HG03139 (cell line): ENCODE measurements at regions not wholly inside any gene's neighbourhood (a gene's known extent, or its start where the extent isn't known, plus 50 kb on each side); places are given as distances from the start of the nearest gene placed in this dataset.

Experiments
- ATAC-seq: cut with Tn5 transposase; IDR thresholded peaks from one replicate; pipeline ENCODE4 v1.9.1; 2021; ENCODE audit not compliant: unreplicated experiment

DNA sequence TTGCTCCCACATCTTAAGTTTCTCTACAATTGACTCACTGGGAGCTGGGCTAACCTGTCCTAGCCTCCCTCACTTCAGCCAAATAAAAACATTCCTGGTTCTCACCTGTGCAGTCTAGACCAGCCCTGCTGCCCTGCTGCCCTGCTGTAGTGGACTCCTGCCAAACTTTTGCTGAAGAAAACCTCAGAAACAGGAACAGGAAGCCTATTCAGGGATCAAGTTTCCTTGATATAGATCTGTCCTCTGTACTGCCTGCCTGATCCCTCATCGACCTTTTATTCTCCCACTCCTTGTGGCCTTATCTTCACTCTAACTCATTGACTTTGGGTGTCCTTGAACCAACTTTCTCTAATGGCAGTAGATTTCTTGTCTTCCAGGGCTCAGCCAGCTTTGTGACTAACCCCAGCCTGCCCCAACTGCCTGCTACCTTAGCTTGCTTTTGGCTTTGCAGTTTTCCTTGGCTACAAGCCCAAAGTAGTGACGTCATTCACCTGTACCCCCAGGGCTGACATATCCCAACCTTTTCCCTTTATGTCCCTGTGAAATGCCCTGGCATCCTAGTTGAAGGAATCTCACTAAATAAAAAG is 234.8 kb downstream of the DUSP6 start:
- no peak for ATAC-seq

DNA sequence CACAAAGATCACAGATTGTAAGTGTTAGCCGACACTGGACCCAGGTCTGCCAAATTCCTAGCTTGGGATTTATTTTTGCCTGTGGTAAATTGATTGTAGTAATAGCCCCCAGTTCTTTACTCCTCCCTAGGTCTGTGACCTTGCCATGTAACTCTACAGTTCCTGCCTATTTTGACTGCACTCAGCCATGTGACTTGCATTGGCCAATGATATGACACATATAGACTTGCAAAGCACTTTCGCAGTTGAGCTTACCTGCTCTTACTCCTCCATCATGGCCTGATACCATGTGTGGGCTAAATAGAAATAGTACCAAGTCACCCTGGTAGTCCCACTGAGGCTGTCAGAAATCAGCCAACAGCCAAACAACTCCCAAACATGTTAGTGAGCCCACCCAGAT is 240.3 kb downstream of the DUSP6 start:
- ATAC-seq: no peak

DNA sequence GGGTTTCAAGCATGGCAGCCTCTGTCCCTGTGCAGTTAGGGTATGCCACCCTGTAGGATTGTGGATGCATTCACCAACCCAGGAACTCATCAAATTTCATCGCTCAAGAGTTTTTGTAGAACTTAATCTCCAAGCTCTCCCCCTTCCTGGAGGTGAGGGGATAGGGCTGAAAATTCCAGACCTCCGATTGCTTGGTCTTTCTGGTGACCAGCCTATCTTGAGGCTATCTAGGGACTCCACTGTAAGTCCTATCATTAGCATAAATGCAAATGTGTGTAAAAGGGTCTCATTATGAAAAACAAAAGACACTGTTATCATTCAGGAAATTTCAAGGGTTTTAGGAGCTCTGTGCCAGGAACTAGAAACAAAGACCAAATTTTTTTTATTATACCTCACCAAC is 244.0 kb downstream of the DUSP6 start:
- ATAC-seq: no peak

DNA sequence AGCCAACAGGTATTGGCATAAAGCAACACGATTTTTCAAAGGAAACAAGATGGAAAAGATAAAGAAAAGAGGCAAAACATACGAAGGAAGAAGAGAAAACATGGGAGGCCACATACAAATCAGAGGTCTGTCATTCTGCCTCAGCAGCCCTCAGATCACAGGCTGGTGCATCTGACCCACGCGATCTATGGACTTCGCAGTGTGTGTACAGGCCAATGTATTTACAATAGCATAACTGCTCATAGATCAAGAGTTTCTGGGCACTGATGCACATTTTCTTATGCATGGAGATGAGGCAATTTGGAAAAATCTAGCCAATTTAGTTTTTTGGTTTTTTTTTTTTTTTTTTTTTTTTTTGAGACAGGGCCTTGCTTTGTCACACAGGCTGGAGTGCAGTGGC is 245.4 kb downstream of the DUSP6 start:
- ATAC-seq: no peak

DNA sequence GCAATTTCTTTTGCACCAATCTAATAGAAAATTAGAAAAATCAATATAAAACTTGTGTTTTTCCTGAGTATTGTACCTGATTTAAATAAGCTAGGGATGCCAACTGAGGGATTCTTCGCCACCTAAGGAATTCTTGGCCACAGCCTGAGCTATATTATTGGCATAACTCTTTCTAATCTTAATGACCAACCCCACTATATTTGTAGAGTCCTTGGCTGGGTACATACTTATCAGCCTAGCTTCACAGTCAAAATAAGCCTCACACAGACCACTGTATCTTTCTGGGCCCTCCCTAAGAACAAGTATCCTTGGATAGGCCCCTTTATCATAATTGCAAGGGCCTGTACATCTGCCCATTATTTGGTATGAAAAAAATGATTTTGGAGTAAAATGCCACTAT is 247.1 kb downstream of the DUSP6 start:
- no peak for ATAC-seq

DNA sequence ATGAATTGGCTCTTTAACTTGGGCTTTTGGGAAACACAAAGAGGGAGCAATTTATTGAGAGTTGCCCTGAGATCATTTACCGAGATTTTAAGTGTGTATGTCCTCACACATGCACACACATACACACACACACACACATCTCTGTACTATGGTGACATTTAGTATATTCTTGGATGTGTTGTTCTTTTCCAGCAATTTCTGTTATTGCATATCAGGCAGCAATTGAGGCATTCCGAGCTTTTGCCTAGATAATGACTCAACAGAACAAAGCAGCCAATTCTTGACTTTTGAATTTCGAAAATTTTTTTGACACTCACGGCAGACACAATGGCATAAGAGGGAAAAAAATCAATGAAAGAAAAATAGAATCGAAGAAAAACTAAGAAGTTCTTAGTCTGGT is 248.5 kb downstream of the DUSP6 start:
- no peak for ATAC-seq

DNA sequence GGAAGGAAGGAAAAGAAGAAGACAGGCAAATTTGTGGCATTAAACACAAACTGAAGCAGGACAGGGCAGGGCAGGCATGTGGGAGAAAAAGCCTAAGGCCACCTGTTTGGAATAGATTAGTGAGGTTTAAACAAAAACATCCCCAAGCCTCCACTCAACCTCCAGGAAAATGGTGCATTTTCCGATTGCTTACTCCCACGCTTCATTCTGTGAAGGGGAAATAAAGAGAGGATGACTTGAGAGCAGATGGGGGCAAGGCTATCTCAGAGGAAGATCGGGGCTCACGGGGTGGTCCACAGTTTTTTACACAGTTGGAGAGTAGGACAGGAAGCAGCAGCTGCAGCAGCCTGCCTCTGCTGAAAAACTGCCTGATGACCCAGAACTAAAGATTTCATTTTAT is 250.9 kb downstream of the DUSP6 start:
- no peak for ATAC-seq

DNA sequence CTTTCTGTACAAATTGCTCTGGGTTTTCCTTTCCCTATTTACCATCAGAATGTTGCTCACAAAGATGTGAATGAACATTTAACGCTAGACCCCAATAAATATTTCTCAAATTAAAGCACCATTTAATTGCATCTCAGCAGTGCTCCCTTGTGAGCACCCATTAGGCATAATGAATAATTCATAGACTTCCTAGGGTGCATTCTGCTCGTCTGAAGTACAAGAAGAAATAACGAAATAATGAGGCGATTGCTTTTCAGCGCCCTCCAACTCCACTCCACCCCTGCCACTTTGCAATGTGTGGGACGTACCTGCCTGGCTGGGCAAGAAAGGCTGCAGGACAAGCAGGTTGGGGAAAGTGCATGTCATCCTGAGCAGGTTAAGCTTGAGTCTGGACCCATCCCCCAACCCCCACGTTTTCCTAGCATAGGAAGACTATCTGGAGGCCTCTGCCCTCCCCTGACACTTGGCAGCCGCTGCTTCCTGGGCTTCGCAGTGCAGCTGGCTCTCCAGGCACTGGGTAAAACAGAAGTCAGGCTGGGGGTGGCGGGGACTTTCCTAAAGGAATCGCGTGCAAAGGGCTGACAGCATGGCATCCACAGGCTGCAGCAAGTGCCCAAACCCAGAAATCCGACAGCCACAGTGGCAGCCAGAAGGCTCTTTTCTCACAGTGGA is 253.7 kb downstream of the DUSP6 start:
- no peak for ATAC-seq

DNA sequence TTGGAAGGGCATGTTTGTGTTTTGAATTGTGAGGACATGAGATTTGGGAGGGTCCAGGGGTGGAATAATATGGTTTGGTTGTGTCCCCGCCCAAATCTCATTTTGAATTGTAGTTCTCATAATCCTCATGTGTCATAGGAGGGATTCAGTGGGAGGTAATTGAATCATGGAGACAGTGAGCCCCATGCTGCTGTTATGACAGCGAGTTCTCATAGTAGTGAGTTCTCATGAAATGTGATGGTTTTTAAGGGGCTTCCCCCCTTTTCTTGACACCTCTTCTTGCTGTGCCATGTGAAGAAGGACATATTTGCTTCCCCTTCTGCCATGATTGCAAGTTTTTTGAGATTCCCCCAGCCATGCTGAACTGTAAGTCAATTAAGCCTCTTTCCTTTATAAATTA is 260.0 kb downstream of the DUSP6 start:
- ATAC-seq: no peak

DNA sequence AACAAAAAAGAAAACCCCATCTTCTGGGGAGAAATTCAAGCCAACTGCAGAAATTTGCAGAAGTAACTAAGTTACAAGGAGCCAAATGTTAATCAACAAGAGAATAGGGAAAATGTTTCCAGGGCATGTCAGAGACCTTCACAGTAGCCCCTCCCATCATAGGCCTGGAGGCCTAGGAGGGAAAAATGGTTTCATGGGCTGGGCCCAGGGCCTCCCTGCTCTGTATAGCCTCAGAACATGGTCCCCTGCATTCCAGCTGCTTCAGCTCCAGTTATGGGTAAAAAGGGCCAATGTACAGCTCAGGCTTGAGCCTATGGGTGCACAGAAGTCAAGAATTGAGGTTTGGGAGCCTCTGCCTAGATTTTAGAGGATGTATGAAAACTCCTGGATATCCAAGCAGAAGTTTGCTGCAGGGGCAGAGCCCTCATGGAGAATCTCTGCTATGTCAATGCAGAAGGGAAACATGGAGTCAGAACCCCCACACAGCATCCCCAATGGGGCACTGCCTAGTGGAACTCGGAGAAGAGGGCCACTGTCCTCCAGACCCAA is 260.9 kb downstream of the DUSP6 start:
- no peak for ATAC-seq

DNA sequence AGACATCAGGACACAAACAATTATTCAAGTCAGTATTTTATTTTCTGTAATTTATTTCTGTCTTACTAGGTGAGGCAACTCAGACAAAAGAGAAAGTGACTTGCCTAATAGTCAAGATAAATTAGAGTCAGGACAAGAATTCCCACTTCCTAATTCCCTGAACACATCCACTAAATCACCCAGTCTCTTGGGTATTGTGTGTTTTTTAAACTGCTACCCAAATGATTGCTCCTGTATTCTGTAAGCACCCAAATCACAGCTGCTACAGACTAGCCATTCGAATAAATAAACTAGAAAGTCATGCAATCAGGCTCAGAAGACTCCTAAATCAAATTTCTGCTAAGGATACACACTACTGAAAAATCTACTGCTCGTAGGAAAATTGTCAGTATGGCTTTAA is 263.0 kb downstream of the DUSP6 start:
- ATAC-seq: no peak

DNA sequence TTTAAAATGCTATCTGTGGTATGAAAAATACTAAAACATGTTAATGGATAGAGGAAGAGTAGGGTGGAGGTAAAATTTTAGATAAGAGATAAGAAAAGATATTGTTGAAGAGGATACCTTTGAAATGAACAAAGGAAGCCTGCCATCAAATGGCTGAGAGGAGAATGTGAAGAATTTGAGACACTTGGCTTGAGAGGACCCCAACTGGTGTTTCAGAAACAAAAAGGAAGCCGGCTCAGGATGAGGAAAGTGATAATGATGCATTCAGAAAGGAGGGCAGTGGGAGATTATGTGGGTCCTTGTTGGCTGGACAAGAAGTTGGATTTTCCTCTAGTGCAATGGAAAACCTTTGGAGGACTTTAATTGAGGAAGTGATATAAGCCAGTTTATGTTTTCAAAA is 264.4 kb downstream of the DUSP6 start:
- ATAC-seq: no peak

DNA sequence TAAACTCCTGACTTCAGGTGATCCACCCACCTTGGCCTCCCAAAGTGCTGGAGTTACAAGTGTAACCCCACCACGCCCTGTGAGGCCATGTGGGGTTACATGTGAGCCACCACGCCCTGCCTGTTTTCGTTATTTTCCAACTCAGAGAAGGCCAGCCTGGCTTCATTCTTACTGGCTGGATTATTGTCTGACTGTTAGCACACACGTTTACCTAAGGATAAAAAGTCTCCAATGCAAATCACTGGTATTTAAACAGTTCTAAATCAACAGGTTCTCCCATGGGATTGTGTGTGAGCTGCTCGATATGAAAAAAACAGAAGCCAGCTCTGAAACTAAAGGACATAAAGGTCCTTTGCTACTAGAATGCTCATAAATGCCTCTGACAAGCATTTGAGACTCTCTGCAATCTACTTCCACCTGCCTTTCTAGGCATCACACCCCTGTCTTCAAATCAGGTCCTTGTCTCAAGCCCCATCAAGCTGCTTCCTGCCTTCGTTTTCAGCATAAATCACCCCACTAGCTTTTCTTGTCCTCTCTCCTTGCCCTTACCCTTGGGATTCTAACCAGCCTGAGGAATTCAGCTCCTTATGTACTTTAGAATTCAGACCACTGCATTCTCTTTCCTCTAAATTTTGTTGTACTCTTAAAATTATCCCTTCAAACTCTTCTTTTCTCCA is 265.0 kb downstream of the DUSP6 start:
- ATAC-seq: no peak

DNA sequence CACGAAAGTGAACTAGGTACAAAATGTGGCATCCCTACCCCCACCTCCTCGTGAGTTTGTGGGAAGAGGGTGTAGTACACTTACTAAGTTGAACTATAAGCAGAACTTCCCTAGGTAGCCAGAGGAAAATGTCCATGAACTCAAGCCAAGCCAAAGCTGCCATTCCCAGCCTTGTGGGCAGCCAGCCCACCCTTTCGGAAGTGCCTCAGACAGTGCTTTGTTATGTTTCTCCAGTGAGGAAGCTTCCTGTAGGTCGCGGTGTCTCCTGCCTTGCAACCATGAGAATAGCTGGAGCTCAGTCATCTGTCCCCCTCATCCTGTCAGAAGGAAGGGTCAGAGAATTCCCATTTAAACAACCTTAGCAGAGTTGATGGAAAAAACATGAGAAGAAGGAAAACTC is 266.9 kb downstream of the DUSP6 start:
- ATAC-seq: no peak

DNA sequence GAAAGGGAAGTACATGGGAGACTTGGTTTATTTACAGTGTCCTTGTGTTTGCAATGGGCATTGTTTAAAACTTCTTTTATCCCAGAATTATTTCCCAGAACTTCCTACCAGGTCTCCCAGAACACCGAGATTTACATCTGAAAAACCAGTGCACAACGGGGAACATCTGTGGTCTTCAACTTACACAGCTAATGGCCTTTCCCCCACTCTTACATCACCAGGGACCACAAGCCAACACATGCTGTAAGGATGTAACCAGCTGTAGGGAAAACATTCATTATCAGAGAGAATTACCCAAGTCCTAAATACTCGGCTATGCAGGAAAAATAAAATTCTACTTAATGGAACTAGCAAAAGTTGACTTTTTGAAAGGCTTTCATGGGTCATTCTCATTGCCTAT is 267.6 kb downstream of the DUSP6 start:
- ATAC-seq: no peak

DNA sequence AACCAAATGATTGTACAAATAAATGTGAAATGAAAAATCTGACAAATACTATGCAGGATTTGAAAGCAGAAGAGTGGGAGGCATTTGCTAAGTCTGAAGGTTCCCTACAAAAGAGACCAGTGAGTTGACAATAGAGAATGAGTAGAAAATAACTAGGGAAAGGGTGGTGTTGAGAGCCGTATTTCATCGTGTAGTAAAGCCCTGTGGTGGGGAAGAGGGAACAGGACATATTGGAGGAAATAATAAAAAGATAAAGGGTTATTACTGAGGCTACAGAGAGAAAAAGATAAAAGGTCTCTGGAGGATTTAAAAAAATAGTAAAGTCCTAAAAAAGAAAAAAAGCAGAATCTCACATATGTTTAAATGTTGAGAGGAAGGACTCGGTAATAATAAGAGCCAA is 268.8 kb downstream of the DUSP6 start:
- no peak for ATAC-seq

DNA sequence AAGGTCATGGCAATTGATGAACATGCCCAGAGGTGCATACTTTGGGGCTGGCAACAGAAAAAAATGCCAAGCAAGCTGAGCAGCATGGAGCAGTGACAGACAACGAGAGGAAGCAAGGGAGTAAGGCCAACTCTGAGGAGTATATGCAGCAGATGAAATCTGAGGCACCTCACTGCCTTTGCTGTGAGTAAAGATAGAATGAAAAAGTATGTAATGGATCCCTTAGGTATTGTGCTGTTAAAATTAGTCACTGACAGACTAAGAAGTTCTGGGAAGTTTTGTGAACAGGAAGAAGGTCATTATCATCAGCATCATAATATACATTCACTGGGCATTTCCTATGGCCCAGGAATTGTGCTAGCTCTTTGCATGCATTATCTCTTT is 269.9 kb downstream of the DUSP6 start:
- no peak for ATAC-seq

DNA sequence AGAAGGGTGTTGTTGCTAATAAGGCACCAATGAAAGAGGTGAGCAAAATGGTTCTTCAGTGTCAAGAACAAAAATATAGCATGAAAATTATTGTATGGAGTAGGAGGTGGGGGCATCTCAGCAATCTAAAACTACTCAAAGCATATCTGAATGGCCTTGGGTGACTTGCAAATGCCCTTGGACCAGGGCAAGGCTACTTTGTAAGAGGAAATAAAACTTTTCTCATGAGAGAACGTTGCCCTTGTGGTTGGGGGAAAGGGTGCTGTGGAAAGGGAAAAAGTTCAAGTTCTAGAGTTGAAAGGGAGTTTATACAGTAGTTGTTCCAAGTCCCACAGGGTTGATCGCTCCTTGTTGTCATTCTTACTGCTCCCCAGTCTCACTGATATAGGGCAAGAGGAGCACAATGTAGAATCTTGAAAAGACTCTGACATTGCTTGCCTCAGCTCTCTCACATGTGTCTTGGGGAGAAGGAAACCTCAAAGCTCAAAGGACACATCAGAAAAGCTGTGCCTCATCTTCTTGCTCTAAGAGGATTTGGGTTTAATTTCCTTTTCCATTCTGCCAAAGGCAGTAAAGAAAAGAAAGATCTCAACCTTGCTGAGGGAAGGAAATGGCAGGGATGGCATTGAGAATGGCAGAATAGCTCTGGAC is 270.5 kb downstream of the DUSP6 start:
- ATAC-seq: no peak

DNA sequence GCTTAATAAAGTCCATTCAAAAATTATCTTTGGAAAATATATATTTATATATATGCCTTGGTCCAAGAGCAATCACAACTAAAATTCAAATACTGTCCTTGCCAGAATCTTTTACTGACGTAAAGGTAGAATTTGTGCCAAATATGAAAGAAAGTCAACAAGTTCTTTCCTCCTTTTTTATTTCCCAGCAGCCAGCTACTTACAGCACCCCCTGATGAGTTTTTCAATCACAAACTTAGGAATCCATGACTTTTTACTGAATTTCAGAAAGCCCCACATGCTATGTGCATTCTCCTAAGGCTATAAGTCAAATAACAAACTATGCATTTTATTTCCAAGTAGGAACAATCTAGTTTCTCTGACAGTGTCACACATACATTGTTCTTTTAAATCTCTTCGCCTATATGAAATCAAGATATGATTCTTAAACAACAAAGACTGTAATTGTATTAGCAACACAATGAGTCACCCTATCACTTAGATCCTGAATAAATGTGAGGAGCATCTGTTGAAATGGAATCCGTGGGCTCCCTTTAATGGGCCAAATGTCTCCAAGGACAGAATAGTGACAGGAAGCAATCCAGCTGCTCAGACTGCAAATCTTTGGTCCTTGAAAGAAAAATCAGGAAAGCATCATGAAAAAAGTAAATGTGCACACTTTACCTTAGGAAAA is 271.4 kb downstream of the DUSP6 start:
- ATAC-seq: no peak

DNA sequence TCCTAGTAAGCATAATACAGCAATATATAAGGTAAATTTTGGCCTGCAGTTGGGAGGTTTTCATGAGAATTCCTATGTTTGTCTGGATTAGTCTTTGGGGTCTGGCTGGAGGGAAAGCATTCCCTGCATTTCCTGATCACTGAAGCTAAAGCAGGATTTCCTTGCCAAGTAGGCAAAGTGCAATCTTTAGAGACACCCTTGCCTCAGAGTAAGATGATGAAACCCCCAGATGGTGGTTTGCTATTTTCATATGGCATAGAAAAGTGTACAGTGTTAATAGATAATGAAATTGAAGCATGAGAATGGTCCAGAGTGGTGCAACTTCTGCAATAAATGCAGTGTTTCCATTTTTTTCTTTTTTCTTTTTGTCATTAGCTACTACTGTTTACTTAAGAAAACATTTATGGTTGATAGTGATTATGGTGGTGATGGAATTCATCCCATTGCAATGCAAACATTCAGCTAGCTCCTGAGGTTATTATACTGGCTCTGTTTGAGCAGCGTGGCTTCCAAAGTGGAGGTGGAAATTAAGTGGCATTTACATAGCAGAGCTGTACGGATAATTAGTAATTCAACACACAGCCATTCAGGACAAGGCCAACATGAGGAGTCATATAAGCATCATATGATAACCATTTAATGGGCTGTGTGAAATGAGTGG is 276.3 kb downstream of the DUSP6 start:
- ATAC-seq: no peak

DNA sequence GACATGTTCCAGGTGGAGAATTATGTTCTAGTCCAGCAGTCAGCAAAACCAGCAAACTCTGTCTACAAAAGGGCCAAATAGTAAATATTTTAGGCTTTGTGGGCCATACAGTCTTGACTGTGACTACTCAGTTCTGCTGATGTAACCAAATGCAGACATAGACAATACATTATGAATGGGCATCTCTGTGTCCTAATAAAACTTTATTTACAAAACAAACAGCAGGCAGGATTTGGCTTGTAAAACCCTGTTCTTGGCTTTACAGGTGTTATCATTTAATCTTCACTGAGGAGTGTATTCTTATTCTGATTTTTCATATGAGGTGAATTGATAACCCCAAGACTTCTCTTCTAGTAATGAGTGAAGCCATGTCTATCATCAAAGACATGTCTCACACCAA is 278.6 kb downstream of the DUSP6 start:
- no peak for ATAC-seq
